Fibroblast of lung (primary cell): ENCODE measurements at regions not wholly inside any gene's neighbourhood (a gene's known extent, or its start where the extent isn't known, plus 50 kb on each side); places are given as distances from the start of the nearest gene placed in this dataset.
A peak's percentile ranks its signal among the peaks of the same experiment; 100 is the strongest.
"Not testable (repeated sequence)": the region's sequence is repeated elsewhere in the genome, so short reads cannot be mapped to it uniquely, and the experiment has no call there.

ENCODE experiments used
- DNase-seq, 2 donors: peaks; one replicate each; pipeline versions ENCODE4 v3.0.0 to v3.0.0-alpha.2; 2010; ENCODE audit warnings: low read depth in 2 of 2
- H2AFZ ChIP-seq: 2 replicates; pipeline ENCODE4 v1.5.1; 2012; ENCODE audit warnings: low read length, control low read depth, inconsistent platforms
- H3K27ac ChIP-seq: 2 replicates; pipeline ENCODE4 v1.5.1; 2011; ENCODE audit warnings: low read length, control low read depth; ENCODE audit not compliant: insufficient read depth
- H3K27me3 ChIP-seq: 2 replicates; pipeline ENCODE4 v1.5.1; 2011; ENCODE audit warnings: mild to moderate bottlenecking, low read length; ENCODE audit not compliant: control insufficient read depth, insufficient read depth
- H3K36me3 ChIP-seq: 2 replicates; pipeline ENCODE4 v1.5.1; 2011; ENCODE audit warnings: low read length; ENCODE audit not compliant: control insufficient read depth, insufficient read depth
- H3K4me1 ChIP-seq: 2 replicates; pipeline ENCODE4 v1.5.1; 2011; ENCODE audit warnings: low read length; ENCODE audit not compliant: control insufficient read depth, insufficient read depth; ENCODE audit errors: extremely low read depth
- H3K4me2 ChIP-seq: 2 replicates; pipeline ENCODE4 v1.5.1; 2011; ENCODE audit warnings: low read length, control low read depth; ENCODE audit not compliant: insufficient read depth; ENCODE audit errors: extremely low read depth
- H3K4me3 ChIP-seq, 4 experiments: fragments of 200-600 bp in 1 of 4; sonication (generic) in 1 of 4; replicated peaks in 1 of 4; 2 replicates each; pipeline ENCODE4 v1.5.1; 2011 to 2016; ENCODE audit warnings: low read length in 4 of 4, low read depth in 3 of 4, mild to moderate bottlenecking in 3 of 4, control low read depth in 2 of 4, inconsistent platforms in 1 of 4, mixed read lengths in 1 of 4; ENCODE audit not compliant: insufficient read depth in 1 of 4; ENCODE audit errors: control extremely low read depth in 1 of 4
- H3K79me2 ChIP-seq: 2 replicates; pipeline ENCODE4 v1.5.1; 2012; ENCODE audit warnings: mild to moderate bottlenecking, low read length, inconsistent platforms; ENCODE audit not compliant: control insufficient read depth, insufficient read depth
- H3K9ac ChIP-seq: 2 replicates; pipeline ENCODE4 v1.5.1; 2011; ENCODE audit warnings: mild to moderate bottlenecking, low read length, control low read depth; ENCODE audit not compliant: insufficient read depth
- H3K9me3 ChIP-seq: 2 replicates; pipeline ENCODE4 v1.5.1; 2012; ENCODE audit warnings: low read depth, low read length; ENCODE audit not compliant: control insufficient read depth, insufficient read depth
- H4K20me1 ChIP-seq: 2 replicates; pipeline ENCODE4 v1.5.1; 2011; ENCODE audit warnings: low read length; ENCODE audit not compliant: control insufficient read depth, insufficient read depth; ENCODE audit errors: extremely low read depth

DNA sequence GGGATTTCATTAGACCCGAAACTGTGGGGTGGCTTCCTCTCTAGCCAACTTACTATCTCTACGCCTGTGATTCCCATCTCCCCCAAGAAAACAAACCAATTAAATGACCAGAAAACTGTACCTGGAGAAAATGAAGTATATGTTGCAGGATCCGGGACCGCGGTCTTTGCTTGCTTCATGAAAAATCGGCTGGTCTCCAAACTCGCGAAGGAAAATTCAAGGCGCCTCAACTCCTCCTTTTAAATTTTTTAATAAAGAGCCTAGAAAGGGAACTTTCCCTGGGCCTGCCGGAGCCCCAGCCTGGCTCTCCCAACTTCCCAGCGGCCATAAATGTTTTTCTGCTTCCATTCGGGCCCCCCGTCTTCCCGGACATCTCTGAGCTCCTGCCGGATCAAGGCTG, 110.8 kb upstream of the FOXD4L5 start:
- H3K9me3 ChIP-seq, H4K20me1 ChIP-seq, H3K9ac ChIP-seq, H3K4me3 ChIP-seq, H3K79me2 ChIP-seq, H3K4me2 ChIP-seq, H3K27me3 ChIP-seq, H2AFZ ChIP-seq, H3K4me1 ChIP-seq, H3K27ac ChIP-seq, DNase-seq, H3K36me3 ChIP-seq: not testable (repeated sequence)

DNA sequence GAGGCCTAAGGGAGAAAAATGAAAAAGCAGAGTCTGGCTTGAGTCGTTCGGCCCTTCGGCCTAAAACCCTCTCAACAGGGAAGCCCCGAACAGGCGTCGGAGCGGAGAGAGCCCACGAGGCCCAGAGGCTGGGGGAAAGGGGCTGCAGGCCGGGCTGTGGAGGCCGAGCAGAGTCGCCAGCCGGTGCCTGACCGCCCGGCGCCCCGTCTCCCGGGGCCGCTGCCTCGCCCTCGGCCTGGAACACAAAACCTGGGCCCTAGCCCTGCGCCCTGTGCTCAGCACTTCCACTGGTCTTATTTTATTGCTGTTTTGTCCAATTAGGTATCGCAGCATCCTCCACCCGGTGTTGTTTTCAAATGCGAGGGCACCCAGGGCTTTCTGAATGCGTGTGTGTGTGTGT, 110.1 kb upstream of the FOXD4L5 start:
- not testable (repeated sequence) for H3K27ac ChIP-seq, H3K27me3 ChIP-seq, H3K4me3 ChIP-seq, H2AFZ ChIP-seq, DNase-seq, H4K20me1 ChIP-seq, H3K9ac ChIP-seq, H3K36me3 ChIP-seq, H3K79me2 ChIP-seq, H3K4me1 ChIP-seq, H3K9me3 ChIP-seq, H3K4me2 ChIP-seq

DNA sequence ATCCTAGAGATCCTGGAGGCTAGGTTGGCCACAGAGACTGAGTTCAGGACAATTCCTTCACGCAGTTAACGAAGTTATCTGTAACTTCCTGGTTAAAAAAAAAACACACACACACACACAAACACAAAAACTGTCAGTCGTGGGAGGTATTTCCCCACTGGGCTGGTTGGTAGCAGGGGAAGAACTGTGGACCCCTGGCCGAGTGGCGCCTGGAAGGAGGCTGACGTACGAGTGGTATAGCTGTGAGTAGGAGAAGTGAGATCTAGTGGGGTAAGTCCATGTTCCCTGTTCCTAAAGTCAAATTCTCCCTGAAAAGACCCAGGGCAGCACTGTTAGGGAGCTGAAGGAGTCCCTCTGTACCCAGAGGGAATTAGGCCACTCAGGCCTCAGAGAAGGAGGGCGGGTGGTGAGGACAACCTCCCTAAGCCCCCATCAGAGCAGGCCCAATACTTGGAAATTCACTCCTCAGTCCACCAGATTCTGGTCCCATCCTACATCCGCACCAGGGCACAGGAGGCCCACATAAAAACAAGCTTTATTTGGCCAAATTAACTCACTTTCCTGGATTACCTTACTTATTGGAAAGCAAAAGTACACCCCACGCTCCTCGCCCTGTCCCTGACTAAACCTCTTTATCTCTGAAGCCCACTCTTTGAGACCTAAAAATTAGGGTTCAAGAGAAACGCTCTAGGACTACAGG, 108.3 kb upstream of the FOXD4L5 start:
- H2AFZ ChIP-seq, H3K4me3 ChIP-seq, H3K9me3 ChIP-seq, H3K27ac ChIP-seq, H3K4me1 ChIP-seq, H3K4me2 ChIP-seq, H3K36me3 ChIP-seq, H4K20me1 ChIP-seq, DNase-seq, H3K79me2 ChIP-seq, H3K9ac ChIP-seq, H3K27me3 ChIP-seq: not testable (repeated sequence)

DNA sequence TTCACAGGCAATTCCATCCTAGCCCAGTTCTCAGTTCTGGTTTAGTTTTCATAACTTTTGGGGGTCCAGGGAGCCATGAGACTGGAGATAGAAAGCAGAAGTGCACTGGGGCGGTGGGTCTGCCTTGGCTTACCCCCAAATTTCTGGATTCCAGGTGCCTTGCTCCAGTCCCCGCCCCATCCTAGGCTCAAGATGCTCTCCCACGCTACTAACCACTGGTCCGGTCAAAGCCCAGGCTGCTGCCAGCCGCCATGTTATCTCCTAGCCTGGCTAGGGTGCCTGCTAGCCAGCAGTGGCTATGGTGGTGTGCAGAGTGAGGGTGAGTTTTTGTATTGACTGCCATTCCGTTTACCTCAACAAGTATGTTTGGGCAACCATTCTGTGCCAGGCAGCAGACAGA, 107.6 kb upstream of the FOXD4L5 start:
- H3K27me3 ChIP-seq, H2AFZ ChIP-seq, H3K9me3 ChIP-seq, H3K9ac ChIP-seq, DNase-seq, H3K79me2 ChIP-seq, H3K4me3 ChIP-seq, H3K4me1 ChIP-seq, H4K20me1 ChIP-seq, H3K36me3 ChIP-seq, H3K4me2 ChIP-seq, H3K27ac ChIP-seq: not testable (repeated sequence)

DNA sequence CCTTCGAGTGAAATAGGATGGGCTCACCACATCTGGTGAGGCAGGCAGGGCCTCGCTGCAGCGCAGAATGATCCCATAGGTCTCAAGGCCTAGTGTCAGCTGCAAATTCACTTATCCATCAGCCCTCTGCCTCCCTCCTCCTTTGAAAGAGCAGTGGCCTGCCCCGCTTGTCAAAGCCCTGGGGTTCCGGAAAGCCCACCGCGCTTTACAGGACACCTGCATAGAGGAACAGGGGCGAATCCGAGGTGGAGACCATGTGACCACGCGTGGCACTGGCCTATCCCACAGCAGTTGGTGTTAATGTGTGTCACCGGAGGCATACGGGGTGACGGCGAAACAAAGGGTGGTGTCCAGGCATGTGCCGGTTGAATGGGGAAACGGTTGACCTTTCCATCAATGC, 104.7 kb upstream of the FOXD4L5 start:
- H2AFZ ChIP-seq, H3K79me2 ChIP-seq, H3K4me2 ChIP-seq, H4K20me1 ChIP-seq, H3K4me3 ChIP-seq, H3K4me1 ChIP-seq, H3K9ac ChIP-seq, H3K27ac ChIP-seq, H3K9me3 ChIP-seq, H3K36me3 ChIP-seq, DNase-seq, H3K27me3 ChIP-seq: not testable (repeated sequence)

DNA sequence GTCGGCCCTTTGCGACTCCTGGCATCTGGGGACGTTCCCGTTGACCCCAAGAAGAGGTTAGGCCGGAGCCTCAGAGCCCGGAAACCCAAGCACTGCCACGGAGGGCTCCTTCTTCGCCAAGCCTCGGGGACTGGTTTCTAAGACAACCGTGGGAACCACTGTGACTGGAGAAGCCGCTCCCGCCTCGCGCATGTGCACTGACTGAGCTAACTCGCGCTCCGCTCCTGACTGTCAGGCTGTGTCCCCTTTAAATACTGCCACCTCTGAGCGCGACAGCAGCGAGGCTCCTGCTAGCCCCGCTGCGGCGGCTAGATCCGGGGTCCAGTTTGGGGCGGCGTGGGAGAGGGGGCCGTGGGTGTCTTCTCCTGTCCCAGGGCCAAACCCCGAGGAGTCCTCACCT, 104.2 kb upstream of the FOXD4L5 start:
- H3K9me3 ChIP-seq, H3K79me2 ChIP-seq, DNase-seq, H3K36me3 ChIP-seq, H3K4me1 ChIP-seq, H2AFZ ChIP-seq, H3K4me2 ChIP-seq, H3K27me3 ChIP-seq, H3K27ac ChIP-seq, H4K20me1 ChIP-seq, H3K4me3 ChIP-seq, H3K9ac ChIP-seq: not testable (repeated sequence)

DNA sequence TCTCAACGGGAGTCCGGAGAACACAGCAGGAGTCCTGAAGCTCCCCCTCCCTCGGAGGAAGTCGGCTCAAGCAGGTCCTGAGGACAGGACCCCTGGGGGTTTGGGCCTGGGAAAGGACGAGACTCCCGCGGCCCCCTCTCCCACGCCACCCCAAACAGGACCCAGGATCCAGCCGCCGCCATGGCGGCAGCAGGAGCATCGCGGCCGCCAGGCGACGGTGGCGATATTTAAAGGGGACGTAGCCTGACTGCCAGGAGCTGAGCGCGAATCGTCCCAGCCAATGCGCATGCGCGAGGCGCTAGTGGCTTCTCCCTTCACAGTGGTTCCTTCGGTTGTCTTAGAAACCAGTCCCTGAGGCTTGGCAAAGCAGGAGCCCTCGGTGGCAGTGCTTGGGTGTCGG, 101.7 kb upstream of the FOXD4L5 start:
- H3K4me2 ChIP-seq, H2AFZ ChIP-seq: not testable (repeated sequence)

More for the DNA sequence above, 101.7 kb upstream of the FOXD4L5 start:
- H3K79me2 ChIP-seq, H3K4me1 ChIP-seq, H3K27me3 ChIP-seq, H3K36me3 ChIP-seq, H3K9me3 ChIP-seq, H4K20me1 ChIP-seq: not testable (repeated sequence)
- Histone ChIP-seq H3K4me3 (peak overlapping the region in 2 of 4 experiments; percentile 38 to 56), H3K27ac (peak overlapping the region; percentile 20), H3K9ac (peak overlapping the region; percentile 50)
- peak; percentile 74 to 76 for DNase-seq
